Stimulated activated CD4-positive, alpha-beta T cell treated with anti-CD3 and anti-CD28 coated beads, Interleukin-12 subunit alpha, Interleukin-12 subunit beta, amount 100 ng/mL, for 4 hours (primary cell): ENCODE measurements at regions not wholly inside any gene's neighbourhood (a gene's known extent, or its start where the extent isn't known, plus 50 kb on each side); places are given as distances from the start of the nearest gene placed in this dataset.

Source experiments
- DNase-seq: peaks from one replicate; pipeline ENCODE4 v3.0.0-alpha.2; 2020

- DNase-seq: no peak
Measured at GRCh38 chr12:24759155-24759554, 189.7 kb downstream of the BCAT1 start.

GRCh38 chr12:24756479-24757024 lies 192.3 kb downstream of the BCAT1 start:
- no peak for DNase-seq

GRCh38 chr12:24754690-24755638 lies 193.9 kb downstream of the BCAT1 start:
- DNase-seq: no peak

- DNase-seq: no peak
Measured at GRCh38 chr12:24752763-24753462, 196.0 kb downstream of the BCAT1 start.

GRCh38 chr12:24751181-24751580 lies 197.7 kb downstream of the BCAT1 start:
- no peak for DNase-seq

- no peak for DNase-seq
Measured at GRCh38 chr12:24750263-24750662, 198.6 kb downstream of the BCAT1 start.

GRCh38 chr12:24749171-24749570 lies 199.7 kb downstream of the BCAT1 start:
- no peak for DNase-seq

GRCh38 chr12:24748326-24748725 lies 200.6 kb downstream of the BCAT1 start:
- no peak for DNase-seq

- no peak for DNase-seq
Measured at GRCh38 chr12:24746864-24747263, 202.0 kb downstream of the BCAT1 start.

- no peak for DNase-seq
Measured at GRCh38 chr12:24746006-24746671, 202.8 kb downstream of the BCAT1 start.

- DNase-seq: no peak
Measured at GRCh38 chr12:24743941-24744793, 204.7 kb downstream of the BCAT1 start.

GRCh38 chr12:24742378-24742777 lies 206.5 kb downstream of the BCAT1 start:
- no peak for DNase-seq

- no peak for DNase-seq
Measured at GRCh38 chr12:24741216-24741615, 207.7 kb downstream of the BCAT1 start.

GRCh38 chr12:24739106-24739779 lies 209.7 kb downstream of the BCAT1 start:
- DNase-seq: no peak

GRCh38 chr12:24738441-24738840 lies 210.5 kb downstream of the BCAT1 start:
- DNase-seq: no peak

GRCh38 chr12:24731596-24731995 lies 217.3 kb downstream of the BCAT1 start:
- DNase-seq: no peak

- DNase-seq: no peak
Measured at GRCh38 chr12:24730489-24730896, 218.4 kb downstream of the BCAT1 start.

GRCh38 chr12:24728826-24729225 lies 220.1 kb downstream of the BCAT1 start:
- no peak for DNase-seq

GRCh38 chr12:24728366-24728765 lies 220.5 kb downstream of the BCAT1 start:
- DNase-seq: no peak

- no peak for DNase-seq
Measured at GRCh38 chr12:24725616-24726015, 223.3 kb downstream of the BCAT1 start.

GRCh38 chr12:24724814-24725213 lies 224.1 kb downstream of the BCAT1 start:
- DNase-seq: no peak

GRCh38 chr12:24723759-24724158 lies 225.1 kb downstream of the BCAT1 start:
- DNase-seq: no peak
